NB4 (cell line): ENCODE measurements at regions not wholly inside any gene's neighbourhood (a gene's known extent, or its start where the extent isn't known, plus 50 kb on each side); places are given as distances from the start of the nearest gene placed in this dataset.

Source experiments
- POLR2A ChIP-seq: IDR thresholded peaks from 2 replicates; pipeline ENCODE4 v1.6.1; 2011; ENCODE audit warnings: mild to moderate bottlenecking; ENCODE audit not compliant: insufficient read length; ENCODE audit errors: extremely low read depth
- TF ChIP-seq, protein P1 (sequence below): IDR thresholded peaks from one replicate; pipeline ENCODE4 v1.5.1; 2012; ENCODE audit warnings: low read depth, low read length

DNA sequence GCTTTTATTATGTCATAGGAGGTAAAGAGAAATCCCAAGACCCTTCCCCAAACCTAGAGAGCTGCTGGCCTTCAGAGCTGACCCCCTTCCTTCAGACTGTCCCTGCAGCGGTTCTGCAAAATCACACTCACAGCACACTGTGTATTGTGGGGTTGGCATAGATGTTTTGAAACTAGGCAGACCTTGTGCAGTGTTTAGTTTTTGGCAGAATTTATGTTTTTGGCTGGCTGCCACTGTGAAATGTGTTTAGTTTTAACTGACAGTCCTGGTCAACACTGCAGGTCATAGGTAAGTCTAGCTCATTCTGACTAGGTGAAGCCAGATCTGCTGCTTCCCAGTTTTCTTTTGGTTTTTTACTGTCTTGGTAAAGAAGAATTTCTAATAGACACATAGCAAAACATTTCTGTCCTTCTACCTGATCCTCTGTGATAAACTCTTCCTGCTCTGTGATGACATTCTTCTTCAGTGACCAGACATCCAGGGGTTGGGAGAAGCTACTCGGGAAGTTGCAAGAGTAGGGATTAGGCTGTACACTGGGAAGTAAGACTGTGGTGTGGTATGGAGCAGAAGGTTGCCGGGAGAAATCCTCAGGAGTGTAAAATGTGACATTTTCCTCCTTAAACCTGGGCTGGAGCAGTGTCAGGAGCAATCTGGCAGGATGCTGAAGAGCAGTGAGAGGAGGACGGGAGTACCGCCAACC is 209.6 kb upstream of the MCTP2 start:
- TF ChIP-seq, protein P1, sequence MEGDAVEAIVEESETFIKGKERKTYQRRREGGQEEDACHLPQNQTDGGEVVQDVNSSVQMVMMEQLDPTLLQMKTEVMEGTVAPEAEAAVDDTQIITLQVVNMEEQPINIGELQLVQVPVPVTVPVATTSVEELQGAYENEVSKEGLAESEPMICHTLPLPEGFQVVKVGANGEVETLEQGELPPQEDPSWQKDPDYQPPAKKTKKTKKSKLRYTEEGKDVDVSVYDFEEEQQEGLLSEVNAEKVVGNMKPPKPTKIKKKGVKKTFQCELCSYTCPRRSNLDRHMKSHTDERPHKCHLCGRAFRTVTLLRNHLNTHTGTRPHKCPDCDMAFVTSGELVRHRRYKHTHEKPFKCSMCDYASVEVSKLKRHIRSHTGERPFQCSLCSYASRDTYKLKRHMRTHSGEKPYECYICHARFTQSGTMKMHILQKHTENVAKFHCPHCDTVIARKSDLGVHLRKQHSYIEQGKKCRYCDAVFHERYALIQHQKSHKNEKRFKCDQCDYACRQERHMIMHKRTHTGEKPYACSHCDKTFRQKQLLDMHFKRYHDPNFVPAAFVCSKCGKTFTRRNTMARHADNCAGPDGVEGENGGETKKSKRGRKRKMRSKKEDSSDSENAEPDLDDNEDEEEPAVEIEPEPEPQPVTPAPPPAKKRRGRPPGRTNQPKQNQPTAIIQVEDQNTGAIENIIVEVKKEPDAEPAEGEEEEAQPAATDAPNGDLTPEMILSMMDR = no peak
- TF ChIP-seq POLR2A = no peak
